ENCODE measurements at regions not wholly inside any gene's neighbourhood (a gene's known extent, or its start where the extent isn't known, plus 50 kb on each side); places are given as distances from the start of the nearest gene placed in this dataset.

- TF ChIP-seq POLR2AphosphoS5 (IDR thresholded peaks at IDR 0.05) (no peak), CTCF (IDR thresholded peaks at IDR 0.05 in 8 of 11, conservative IDR thresholded peaks at IDR 0.05 in 3 of 11) (no peak), POLR2A (IDR thresholded peaks at IDR 0.05) (no peak)
These were observed 122.5 kb upstream of the RBMS1 start for GRCh38 chr2:160616149-160616548.
